Middle frontal gyrus (tissue), 1 donor: ENCODE measurements at regions not wholly inside any gene's neighbourhood (a gene's known extent, or its start where the extent isn't known, plus 50 kb on each side); places are given as distances from the start of the nearest gene placed in this dataset.
"Not testable (repeated sequence)": the region's sequence is repeated elsewhere in the genome, so short reads cannot be mapped to it uniquely, and the experiment has no call there.

ENCODE experiments used
- DNase-seq: peaks from one replicate; pipeline ENCODE4 v3.0.0-alpha.2; 2015; ENCODE audit warnings: low spot score; ENCODE audit errors: extremely low spot score

DNA sequence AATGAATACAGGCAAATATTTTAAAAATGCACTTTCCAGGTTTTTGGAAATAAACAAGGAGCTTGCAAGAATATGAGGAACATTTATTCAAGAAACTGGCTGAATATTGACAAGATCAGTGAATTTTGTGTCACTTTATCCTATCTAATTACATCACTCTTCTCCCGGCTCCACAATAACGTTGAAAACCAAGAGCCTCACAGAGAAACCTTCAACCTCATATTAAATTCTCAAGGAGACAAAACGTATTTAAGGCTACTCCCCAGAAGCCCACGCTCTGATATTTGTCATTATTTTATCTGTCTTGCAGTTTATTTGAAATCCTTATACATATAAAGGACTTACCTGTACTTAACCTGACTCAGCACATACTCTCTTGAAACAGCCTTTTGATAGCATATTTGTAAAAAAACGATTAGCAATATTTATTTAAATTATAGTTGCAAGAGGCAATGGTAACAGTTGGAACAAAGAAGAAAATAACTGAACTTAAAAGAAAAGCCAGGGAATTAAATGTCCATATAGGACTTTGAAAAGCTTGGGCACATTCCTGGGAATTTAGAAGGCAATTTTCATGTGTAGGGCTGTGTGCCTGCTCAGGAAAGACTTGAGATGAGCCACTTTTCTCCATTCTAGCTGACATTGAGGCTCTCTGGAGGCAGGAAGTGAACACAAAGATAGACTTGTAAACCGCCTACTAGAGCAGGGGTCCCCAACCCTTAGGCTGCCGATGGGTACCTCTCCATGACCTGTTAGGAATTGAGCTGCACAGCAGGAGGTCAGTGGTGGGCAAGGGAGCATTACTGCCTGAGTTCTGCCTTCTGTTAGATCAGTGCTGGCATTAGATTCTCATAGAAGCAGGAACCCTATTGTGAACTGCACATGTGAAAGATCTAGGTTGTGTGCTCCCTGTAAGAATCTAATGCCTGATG is 636.4 kb downstream of the SLC16A7 start:
- no peak for DNase-seq

DNA sequence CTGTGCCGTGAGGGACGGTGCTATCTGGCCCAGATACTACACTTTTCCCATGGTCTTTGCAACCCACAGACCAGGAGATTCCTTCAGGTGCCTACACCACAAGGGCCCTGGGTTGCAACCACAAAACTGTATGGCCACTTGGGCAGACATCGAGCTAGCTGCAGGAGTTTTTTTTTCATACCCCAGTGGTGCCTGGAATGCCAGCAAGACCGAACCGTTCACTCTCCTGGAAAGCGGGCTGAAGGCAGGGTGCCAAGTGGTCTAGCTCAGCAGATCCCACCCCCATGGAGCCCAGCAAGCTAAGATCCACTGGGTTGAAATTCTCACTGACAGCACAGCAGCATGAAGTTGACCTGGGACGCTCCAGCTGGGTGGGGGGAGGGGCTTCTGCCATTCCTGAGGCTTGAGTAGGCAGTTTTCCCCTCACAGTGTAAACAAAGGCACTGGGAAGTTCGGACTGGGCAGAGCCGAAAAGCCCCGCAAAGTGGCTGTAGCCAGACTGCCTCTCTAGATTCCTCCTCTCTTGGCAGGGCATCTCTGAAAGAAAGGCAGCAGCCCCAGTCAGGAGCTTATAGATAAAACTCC is 638.9 kb downstream of the SLC16A7 start:
- not testable (repeated sequence) for DNase-seq

- no peak for DNase-seq
Observed at GRCh38 chr12:60235261-60235660, 639.4 kb downstream of the SLC16A7 start.

GRCh38 chr12:60236416-60236815 is 640.6 kb downstream of the SLC16A7 start:
- DNase-seq, result not testable (repeated sequence)

- DNase-seq, result no peak
Observed at GRCh38 chr12:60240891-60241290, 645.1 kb downstream of the SLC16A7 start.

DNA sequence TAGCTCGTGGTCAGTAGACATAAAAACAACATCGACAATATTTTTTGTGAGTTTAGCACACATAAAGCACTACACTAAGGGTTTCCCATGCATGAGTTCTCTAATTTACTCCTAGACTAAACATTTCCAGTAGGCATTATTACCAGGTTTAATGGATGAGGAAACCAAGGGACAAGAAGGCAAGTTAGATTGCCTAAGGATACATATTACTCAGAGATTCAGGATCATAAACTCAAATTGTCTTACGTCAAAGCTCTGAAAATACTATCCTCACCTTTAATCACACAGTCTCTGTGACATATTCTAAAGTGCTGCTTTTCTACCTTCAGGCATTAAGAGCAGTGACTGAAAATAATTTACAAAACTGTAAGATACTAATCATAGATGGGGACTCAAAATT is 655.3 kb downstream of the SLC16A7 start:
- no peak for DNase-seq

GRCh38 chr12:60252359-60253096 is 656.7 kb downstream of the SLC16A7 start:
- no peak for DNase-seq

DNA sequence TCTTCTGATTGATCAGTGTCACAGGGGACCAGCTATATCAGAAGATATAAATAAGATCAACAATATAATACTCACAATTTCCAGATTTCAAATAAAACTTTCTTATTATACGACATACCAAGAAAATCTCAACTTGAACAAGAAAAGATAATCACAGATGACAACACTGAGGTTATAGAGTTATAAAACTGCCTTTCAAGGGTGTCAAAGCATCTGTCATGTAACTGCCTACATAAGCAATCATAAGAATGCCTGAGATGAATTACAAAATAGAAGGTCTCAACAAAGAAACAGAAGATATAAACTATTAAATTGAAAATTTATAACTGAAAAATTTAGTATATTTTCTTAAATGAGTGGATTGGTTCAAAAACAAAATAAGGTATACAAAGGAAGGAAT is 659.2 kb downstream of the SLC16A7 start:
- DNase-seq, result no peak

GRCh38 chr12:60257063-60257462 is 661.2 kb downstream of the SLC16A7 start:
- DNase-seq, result no peak

- DNase-seq, result no peak
Observed at GRCh38 chr12:60259225-60259624, 663.4 kb downstream of the SLC16A7 start.

DNA sequence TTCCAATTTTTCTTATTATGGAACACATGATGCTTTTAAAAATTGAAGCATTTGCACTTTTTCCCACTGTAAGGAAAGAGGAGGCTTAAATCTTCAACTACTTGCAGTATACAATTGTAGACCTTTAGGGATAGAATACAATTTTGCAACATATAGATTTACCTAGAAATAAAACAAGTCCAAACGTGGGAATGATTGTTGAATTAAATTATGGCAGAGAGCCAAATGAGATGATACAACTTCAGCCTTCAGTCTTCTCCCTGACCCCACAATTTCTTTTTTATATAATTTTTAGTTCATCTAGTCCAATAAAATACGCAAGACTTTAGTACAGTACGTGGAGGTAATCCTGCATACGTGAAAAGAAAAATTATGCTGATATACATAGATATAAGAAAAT is 666.5 kb downstream of the SLC16A7 start:
- DNase-seq, result no peak

DNA sequence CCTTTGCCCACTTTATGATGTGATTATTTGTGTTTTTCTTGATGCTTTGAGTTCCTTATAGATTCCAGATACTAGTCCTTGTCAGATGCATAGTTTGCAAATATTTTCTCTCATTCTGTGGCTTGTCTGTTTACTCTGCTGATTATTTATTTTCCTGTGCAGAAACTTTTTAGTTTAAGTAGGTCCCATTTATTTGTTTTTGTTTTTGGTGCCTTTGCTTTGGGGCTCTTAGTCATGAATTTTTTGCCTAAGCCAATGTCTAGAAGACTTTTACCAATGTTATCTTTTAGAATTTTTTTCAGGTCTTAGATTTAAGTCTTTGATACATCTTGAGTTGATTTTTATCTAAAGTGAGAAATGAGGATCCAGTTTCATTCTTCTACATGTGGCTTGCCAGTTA is 667.3 kb downstream of the SLC16A7 start:
- no peak for DNase-seq

DNA sequence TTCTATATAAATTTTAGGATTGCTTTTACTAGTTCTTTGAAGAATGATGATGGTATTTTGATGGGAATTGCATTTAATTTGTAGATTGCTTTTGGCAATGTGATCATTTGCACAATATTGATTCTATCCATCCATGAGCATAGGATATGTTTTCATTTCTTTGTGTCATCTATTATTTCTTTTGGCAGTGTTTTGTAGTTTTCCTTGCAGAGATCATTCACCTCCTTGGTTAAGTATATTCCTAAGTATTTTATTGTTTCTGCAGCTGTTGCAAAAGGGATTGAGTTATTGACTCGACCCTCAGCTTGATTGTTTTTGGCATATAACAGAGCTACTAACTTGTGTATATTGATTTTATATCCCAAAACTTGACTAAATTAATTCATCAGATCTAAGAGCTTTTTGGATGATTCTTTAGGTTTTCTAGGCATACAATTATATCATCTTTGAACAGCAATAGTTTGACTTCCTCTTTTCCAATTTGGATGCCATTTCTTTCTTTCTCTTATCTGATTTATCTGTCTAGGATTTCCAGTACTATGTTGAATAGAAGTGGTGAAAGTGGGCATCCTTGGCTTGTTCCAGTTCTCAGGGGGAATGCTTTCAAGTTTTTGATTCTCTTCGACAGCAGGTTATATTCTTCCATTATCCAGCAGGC is 668.1 kb downstream of the SLC16A7 start:
- no peak for DNase-seq

- DNase-seq, result no peak
Observed at GRCh38 chr12:60265741-60266140, 669.9 kb downstream of the SLC16A7 start.

- DNase-seq, result no peak
Observed at GRCh38 chr12:60266381-60266852, 670.6 kb downstream of the SLC16A7 start.

GRCh38 chr12:60269611-60270269 is 673.9 kb downstream of the SLC16A7 start:
- DNase-seq, result no peak

DNA sequence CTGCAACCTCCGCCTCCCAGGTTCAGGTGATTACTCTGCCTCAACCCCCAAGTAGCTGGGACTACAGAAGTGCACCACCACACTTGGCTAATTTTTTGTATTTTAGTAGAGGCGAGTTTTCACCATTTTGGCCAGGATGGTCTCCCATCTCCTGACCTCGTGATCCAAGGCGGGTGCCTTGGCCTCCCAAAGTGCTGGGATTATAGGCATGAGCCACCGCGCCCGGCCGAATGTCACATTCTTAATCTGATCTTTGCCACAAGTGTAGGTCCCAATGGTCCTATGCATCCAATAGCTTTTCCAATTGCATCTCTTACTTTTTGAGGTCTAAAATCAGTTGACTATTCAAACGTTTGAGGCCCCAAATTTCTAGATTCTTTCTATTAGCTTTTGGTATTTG is 676.0 kb downstream of the SLC16A7 start:
- no peak for DNase-seq

DNA sequence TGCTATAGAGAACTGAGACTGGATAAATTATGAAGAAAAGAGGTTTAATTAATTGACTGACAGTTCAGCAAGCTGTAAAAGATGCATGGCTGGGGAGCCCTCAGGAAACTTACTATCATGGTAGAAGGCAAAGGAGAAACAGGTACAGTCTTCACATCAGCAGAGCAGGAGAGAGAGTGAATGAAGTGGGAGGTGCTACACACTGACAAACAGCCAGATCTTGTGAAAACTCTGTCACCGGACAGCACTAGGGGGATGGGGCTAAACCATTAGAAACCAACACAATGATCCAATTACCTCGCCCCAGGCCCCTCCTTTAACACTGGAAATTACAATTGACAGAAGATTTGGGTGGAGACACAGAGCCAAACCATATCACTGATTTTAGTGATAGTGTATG is 682.4 kb downstream of the SLC16A7 start:
- no peak for DNase-seq

DNA sequence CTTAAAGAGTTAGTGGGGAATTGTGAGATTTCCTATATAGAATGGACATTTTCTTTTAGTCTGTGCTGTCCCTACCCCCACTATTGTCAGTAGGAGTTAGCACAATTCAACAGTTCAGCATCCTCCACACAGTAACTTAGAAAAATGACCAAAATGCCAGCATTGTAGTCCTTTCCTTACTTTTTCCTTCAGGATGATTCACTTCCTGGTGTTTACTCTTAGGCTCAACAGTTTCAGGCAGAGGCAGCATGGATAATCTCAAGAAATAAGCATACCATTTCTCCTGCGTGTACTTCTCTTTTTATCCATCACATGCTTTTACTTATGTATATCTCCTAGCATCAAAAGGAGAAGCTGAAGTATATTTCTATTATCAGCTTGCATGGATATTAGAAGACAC is 683.4 kb downstream of the SLC16A7 start:
- DNase-seq, result no peak

DNA sequence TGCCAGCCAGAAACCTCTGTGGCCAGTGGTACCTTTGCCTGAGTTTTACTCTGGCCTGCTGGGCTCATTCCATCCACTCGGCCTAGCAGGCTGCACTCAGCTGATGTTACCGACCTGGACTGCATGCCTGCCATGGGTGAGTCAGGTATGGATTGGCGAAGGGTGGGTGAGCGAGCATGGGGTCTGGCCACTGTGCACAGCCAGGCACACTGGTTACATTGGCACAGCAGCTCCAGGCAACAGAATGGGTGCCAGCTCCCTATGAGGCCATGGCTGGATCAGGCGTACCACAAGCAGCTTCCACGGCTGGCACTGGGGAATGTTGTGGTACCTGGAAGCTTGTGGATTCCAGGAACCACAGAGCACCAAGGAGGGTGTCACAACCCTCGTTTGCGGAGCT is 685.7 kb downstream of the SLC16A7 start:
- DNase-seq, result no peak

GRCh38 chr12:60290532-60290931 is 694.7 kb downstream of the SLC16A7 start:
- no peak for DNase-seq
